Esophagus muscularis mucosa (tissue), 4 donors: ENCODE measurements at regions not wholly inside any gene's neighbourhood (a gene's known extent, or its start where the extent isn't known, plus 50 kb on each side); places are given as distances from the start of the nearest gene placed in this dataset.

Source experiments
- DNase-seq: peaks from one replicate; pipeline ENCODE4 v3.0.0-alpha.2; 2017; ENCODE audit errors: extremely low spot score
- H3K27ac ChIP-seq, 4 donors: fragments of 200-600 bp; sonication (generic); replicated peaks in 1 of 4; 1 replicate in 3 of 4; 2 replicates in 1 of 4; pipeline ENCODE4 v1.5.1; 2016 to 2019; ENCODE audit warnings: mild to moderate bottlenecking in 1 of 4
- H3K27me3 ChIP-seq, 4 donors: fragments of 200-600 bp; sonication (generic); one replicate each; pipeline versions ENCODE4 v1.5.1 to v1.6.0; 2016 to 2019
- H3K36me3 ChIP-seq, 4 donors: fragments of 200-600 bp; sonication (generic); one replicate each; pipeline ENCODE4 v1.5.1; 2016 to 2019
- H3K4me1 ChIP-seq, 4 donors: fragments of 200-600 bp; sonication (generic); one replicate each; pipeline ENCODE4 v1.5.1; 2016 to 2019
- H3K4me3 ChIP-seq, 4 donors: fragments of 200-600 bp; sonication (generic); 1 replicate in 2 of 4; 2 replicates in 2 of 4; pipeline ENCODE4 v1.5.1; 2016 to 2019; ENCODE audit warnings: mild to moderate bottlenecking in 4 of 4, moderate library complexity in 1 of 4
- H3K9me3 ChIP-seq, 4 donors: fragments of 200-600 bp; sonication (generic); 1 replicate in 3 of 4; 2 replicates in 1 of 4; pipeline ENCODE4 v1.5.1; 2016 to 2019
- CTCF ChIP-seq, 3 experiments: fragments of 200-600 bp in 2 of 3; fragments of 450-650 bp in 1 of 3; sonication (generic) in 2 of 3; IDR thresholded peaks; one replicate each; pipeline ENCODE4 v1.5.1; 2017 to 2019; ENCODE audit warnings: antibody characterized with exemption in 3 of 3, mild to moderate bottlenecking in 2 of 3, moderate library complexity in 1 of 3
- EP300 ChIP-seq: sonication (generic); formaldehyde crosslinking; IDR thresholded peaks from one replicate; pipeline ENCODE4 v1.6.1; 2017; ENCODE audit warnings: antibody characterized with exemption
- POLR2A ChIP-seq: fragments of 450-650 bp; IDR thresholded peaks from one replicate; pipeline ENCODE4 v1.6.1; 2017; ENCODE audit warnings: antibody characterized with exemption, moderate library complexity, mild to moderate bottlenecking, low read depth
- POLR2AphosphoS5 ChIP-seq, 2 donors: sonication (generic); formaldehyde crosslinking; IDR thresholded peaks; one replicate each; pipeline ENCODE4 v1.6.1; 2017; ENCODE audit warnings: antibody characterized with exemption in 2 of 2
- WGBS: methylation state at CpG from one replicate; pipeline ENCODE4 v1.1.5; 2018; 5-methylcytosine and 5-hydroxymethylcytosine counted together
- intact Hi-C: fragments of 100-400 bp; cut with DNase I; formaldehyde crosslinking; loops from one replicate; pipeline ENCODE4 v1.15.1; 2023

DNA sequence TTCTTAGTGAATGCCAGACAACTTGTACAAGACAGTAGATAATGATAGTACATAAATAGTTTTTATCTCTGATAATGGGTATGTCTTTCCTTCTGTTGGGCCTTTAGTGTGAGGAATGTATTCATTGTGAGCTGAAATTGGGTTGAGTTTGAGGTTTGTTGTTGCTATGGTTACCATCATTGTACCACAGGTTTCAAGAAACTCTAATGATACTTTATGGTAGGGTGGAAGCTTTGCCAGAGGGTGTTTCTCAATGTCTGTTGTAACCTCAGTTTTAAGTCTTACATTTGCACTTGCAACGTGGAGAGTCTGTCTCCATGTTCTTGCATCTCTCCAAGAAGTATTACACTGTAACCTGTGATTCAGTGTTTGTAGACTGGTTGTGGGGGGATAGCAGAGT, 1550.1 kb downstream of the MAT2B start:
- H3K27me3 ChIP-seq: no peaks in the 10 kb centered on the region
- TF ChIP-seq EP300 (no peak), CTCF (IDR thresholded peaks at IDR 0.05) (no peak), POLR2A (no peak), POLR2AphosphoS5 (IDR thresholded peaks at IDR 0.05) (no peak)
- H3K36me3 ChIP-seq: no peaks in the 10 kb centered on the region
- H3K9me3 ChIP-seq: no peaks in the 10 kb centered on the region
- H3K27ac ChIP-seq: no peak overlapping the region
- H3K4me3 ChIP-seq: no peak overlapping the region
- no peak for DNase-seq
- intact Hi-C loops: no loop called here
- no peaks in the 10 kb centered on the region for H3K4me1 ChIP-seq
- 79% methylated on average over 1 of the region's 1 CpG for WGBS

DNA sequence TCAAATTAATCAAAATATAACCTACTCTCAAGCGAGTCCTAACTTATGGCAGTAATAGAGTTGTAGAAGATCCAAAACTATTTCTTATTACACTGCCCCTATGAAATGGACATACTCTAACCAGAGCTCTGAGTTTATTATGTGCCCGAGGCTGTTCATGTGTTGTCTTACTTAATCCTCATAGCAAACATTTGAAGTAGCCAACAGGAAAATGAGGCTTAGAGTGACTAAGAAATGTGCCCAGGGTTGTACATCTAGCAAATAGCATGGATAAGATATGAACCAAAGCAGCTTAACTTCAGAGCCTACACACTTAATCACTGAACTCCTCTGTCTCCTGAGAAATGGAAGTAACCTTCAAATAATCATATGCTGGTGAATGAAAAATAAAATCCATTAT, 1551.7 kb downstream of the MAT2B start:
- DNase-seq: no peak
- Histone ChIP-seq H3K4me1 (no peaks in the 10 kb centered on the region), H3K27ac (no peak overlapping the region), H3K27me3 (no peaks in the 10 kb centered on the region), H3K9me3 (no peaks in the 10 kb centered on the region), H3K4me3 (no peak overlapping the region), H3K36me3 (no peaks in the 10 kb centered on the region)
- TF ChIP-seq POLR2A: no peak
- TF ChIP-seq CTCF (IDR thresholded peaks at IDR 0.05): no peak
- no peak for TF ChIP-seq EP300
- no peak for TF ChIP-seq POLR2AphosphoS5 (IDR thresholded peaks at IDR 0.05)
- intact Hi-C loops: no loop called here
- 89% methylated on average over 2 of the region's 2 CpGs for WGBS

GRCh38 chr5:165066751-165067385, 1561.4 kb downstream of the MAT2B start:
- Histone ChIP-seq H3K4me3 (no peak overlapping the region), H3K27me3 (no peaks in the 10 kb centered on the region), H3K36me3 (no peaks in the 10 kb centered on the region), H3K9me3 (no peaks in the 10 kb centered on the region), H3K27ac (no peak overlapping the region), H3K4me1 (no peaks in the 10 kb centered on the region)
- DNase-seq: no peak
- 92% methylated on average over 3 of the region's 3 CpGs for WGBS
- intact Hi-C loops: no loop called here
- TF ChIP-seq CTCF (IDR thresholded peaks at IDR 0.05): no peak
- no peak for TF ChIP-seq EP300
- TF ChIP-seq POLR2AphosphoS5 (IDR thresholded peaks at IDR 0.05): no peak
- no peak for TF ChIP-seq POLR2A

GRCh38 chr5:165076686-165077085, 1571.3 kb downstream of the MAT2B start:
- Histone ChIP-seq H3K4me1 (no peaks in the 10 kb centered on the region), H3K36me3 (no peaks in the 10 kb centered on the region), H3K9me3 (no peaks in the 10 kb centered on the region), H3K4me3 (no peak overlapping the region), H3K27ac (no peak overlapping the region), H3K27me3 (no peaks in the 10 kb centered on the region)
- intact Hi-C loops: no loop called here
- 83% methylated on average over 2 of the region's 2 CpGs for WGBS
- DNase-seq: no peak
- TF ChIP-seq POLR2AphosphoS5 (IDR thresholded peaks at IDR 0.05): no peak
- TF ChIP-seq EP300: no peak
- no peak for TF ChIP-seq CTCF (IDR thresholded peaks at IDR 0.05)
- no peak for TF ChIP-seq POLR2A

DNA sequence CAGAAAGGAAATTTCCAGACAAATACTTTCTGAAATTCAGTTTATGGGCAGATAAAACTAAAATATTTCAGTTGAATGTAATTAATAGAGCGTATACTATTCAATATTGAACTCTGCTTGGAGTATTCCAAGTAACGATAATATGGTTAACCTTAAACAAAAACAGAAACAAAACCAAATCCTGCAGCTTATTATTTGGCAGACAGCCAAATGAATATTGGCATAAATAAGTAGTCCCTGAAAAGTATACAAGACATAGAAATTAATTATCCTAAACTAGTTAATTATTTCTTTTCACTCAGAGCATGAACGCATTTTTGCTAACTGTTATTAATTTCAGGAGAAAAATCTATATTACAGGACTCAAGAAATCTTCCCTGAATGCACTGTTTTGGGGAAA, 1574.0 kb downstream of the MAT2B start:
- no peak for TF ChIP-seq POLR2AphosphoS5 (IDR thresholded peaks at IDR 0.05)
- TF ChIP-seq EP300: no peak
- no peak for TF ChIP-seq CTCF (IDR thresholded peaks at IDR 0.05)
- no peak for TF ChIP-seq POLR2A
- no peaks in the 10 kb centered on the region for H3K9me3 ChIP-seq
- 60% methylated on average over 3 of the region's 3 CpGs for WGBS
- H3K36me3 ChIP-seq: no peaks in the 10 kb centered on the region
- H3K4me1 ChIP-seq: no peaks in the 10 kb centered on the region
- intact Hi-C loops: no loop called here
- H3K27ac ChIP-seq: no peak overlapping the region
- no peaks in the 10 kb centered on the region for H3K27me3 ChIP-seq
- no peak overlapping the region for H3K4me3 ChIP-seq
- DNase-seq: no peak
